22Rv1 (cell line): ENCODE measurements at regions not wholly inside any gene's neighbourhood (a gene's known extent, or its start where the extent isn't known, plus 50 kb on each side); places are given as distances from the start of the nearest gene placed in this dataset.

Source experiments
- ZFX ChIP-seq: fragments of 450-650 bp; IDR thresholded peaks from 2 replicates; pipeline ENCODE4 v1.6.1; 2017; ENCODE audit warnings: antibody characterized with exemption, borderline replicate concordance
- TF ChIP-seq, protein P1 (sequence below): fragments of 450-650 bp; IDR thresholded peaks from 2 replicates; pipeline ENCODE4 v1.5.1; 2017; ENCODE audit warnings: mild to moderate bottlenecking

DNA sequence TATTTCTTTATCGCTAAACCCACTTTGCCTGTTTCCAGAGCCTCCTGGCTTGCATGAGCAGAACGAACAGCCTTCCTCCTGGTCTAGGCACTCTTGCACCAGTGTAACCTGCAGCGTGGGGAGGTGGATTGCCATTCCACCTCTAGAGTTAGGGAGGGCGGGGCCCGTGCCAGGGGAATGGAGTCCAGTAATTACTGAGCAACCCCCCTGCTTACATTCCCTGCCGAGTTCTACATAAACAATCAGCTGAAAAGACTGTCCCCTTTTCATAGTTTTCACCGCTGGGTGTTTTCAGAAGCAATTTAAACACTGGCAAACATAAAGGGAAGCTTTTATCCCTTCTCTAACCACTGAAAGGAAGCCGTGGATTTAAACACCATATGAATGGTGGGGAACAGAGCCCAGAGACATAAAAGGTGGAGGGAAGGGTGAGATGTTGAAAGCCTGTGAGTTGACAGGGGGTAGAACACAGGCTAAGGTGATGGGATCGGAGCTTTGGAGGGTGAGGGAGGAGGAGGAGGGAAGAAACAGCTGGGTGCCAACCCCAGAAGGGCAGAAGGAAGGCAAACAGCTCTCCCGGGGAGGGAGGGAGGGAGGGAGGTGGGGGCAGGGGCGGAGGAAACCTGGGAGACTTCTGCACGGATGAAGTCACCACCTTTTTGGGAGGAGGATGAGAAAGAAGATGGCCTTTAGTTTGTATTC is 68.0 kb upstream of the WDR26 start:
- TF ChIP-seq, protein P1, sequence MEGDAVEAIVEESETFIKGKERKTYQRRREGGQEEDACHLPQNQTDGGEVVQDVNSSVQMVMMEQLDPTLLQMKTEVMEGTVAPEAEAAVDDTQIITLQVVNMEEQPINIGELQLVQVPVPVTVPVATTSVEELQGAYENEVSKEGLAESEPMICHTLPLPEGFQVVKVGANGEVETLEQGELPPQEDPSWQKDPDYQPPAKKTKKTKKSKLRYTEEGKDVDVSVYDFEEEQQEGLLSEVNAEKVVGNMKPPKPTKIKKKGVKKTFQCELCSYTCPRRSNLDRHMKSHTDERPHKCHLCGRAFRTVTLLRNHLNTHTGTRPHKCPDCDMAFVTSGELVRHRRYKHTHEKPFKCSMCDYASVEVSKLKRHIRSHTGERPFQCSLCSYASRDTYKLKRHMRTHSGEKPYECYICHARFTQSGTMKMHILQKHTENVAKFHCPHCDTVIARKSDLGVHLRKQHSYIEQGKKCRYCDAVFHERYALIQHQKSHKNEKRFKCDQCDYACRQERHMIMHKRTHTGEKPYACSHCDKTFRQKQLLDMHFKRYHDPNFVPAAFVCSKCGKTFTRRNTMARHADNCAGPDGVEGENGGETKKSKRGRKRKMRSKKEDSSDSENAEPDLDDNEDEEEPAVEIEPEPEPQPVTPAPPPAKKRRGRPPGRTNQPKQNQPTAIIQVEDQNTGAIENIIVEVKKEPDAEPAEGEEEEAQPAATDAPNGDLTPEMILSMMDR: no peak
- no peak for TF ChIP-seq ZFX
